Activated CD8-positive, alpha-beta T cell treated with anti-CD3 and anti-CD28 coated beads, Interleukin-2, amount 10 ng/mL, durations not matched to agents 7 days and 5 days (primary cell): ENCODE measurements at regions not wholly inside any gene's neighbourhood (a gene's known extent, or its start where the extent isn't known, plus 50 kb on each side); places are given as distances from the start of the nearest gene placed in this dataset.

Source experiments
- ATAC-seq: fragments of 150-1000 bp; cut with Tn5 transposase; one replicate; pipeline ENCODE4 v1.10.0; 2021; ENCODE audit warnings: moderate library complexity
- CTCF ChIA-PET: fragments of 350-600 bp; sonication (Branson Sonifier 250); formaldehyde crosslinking; loops from one replicate; lab custom pipeline; 2021; ENCODE audit warnings: antibody characterized with exemption; lab: Charles Lee
- POLR2A ChIA-PET: fragments of 350-600 bp; sonication (Branson Sonifier 250); formaldehyde crosslinking; loops from one replicate; lab custom pipeline; 2021; ENCODE audit warnings: antibody characterized with exemption; lab: Charles Lee
- DNase-seq: peaks from one replicate; pipeline ENCODE4 v3.0.0-alpha.2; 2020
- H3K27ac Mint-ChIP-seq: one replicate; pipeline ENCODE4 v1.8.0; 2021; ENCODE audit warnings: mild to moderate bottlenecking, mixed read lengths
- H3K27me3 Mint-ChIP-seq: one replicate; pipeline ENCODE4 v1.8.0; 2021; ENCODE audit warnings: low read depth, mixed read lengths
- H3K36me3 Mint-ChIP-seq: one replicate; pipeline ENCODE4 v1.8.0; 2021; ENCODE audit warnings: low read depth, mixed read lengths
- H3K4me1 Mint-ChIP-seq: one replicate; pipeline ENCODE4 v1.8.0; 2021; ENCODE audit warnings: low read depth, mixed read lengths
- H3K4me3 Mint-ChIP-seq: one replicate; pipeline ENCODE4 v1.8.0; 2021; ENCODE audit warnings: mild to moderate bottlenecking, mixed read lengths
- H3K9me3 Mint-ChIP-seq: one replicate; pipeline ENCODE4 v1.8.0; 2022; ENCODE audit warnings: mixed read lengths; ENCODE audit not compliant: insufficient read depth

- peaks cover 7% of the 10 kb centered on the region for H3K4me1 Mint-ChIP-seq
- no peak overlapping the region for H3K27ac Mint-ChIP-seq
- ATAC-seq: no peak
- CTCF ChIA-PET: no interaction called here
- DNase-seq: no peak
- no peak overlapping the region for H3K4me3 Mint-ChIP-seq
- peaks cover 9% of the 10 kb centered on the region for H3K27me3 Mint-ChIP-seq
- H3K36me3 Mint-ChIP-seq: no peaks in the 10 kb centered on the region
- POLR2A ChIA-PET: no interaction called here
- H3K9me3 Mint-ChIP-seq: no peaks in the 10 kb centered on the region
These were observed 201.3 kb upstream of the OSR1 start for GRCh38 chr2:19559596-19560240.

DNA sequence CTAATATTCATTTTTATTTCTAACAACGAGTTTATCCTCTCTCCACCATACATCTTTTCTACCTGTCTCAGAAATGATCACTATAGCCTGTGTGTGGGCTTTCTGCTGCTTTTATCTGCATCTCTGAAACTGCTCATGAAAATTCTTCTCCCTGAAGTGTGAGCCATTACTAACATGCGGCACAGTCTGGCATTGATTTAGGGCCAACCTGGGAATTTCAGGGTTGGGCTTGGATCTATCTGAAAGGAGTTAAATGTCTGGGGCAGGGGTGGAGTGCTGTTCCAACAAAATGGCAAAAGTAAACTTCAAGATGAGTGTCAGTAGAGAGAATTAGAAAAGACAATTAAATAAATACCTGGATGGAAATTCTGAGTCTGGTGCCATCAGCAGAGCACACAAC, 198.2 kb upstream of the OSR1 start:
- no peaks in the 10 kb centered on the region for H3K36me3 Mint-ChIP-seq
- DNase-seq (no peak), ATAC-seq (no peak)
- H3K4me3 Mint-ChIP-seq: no peak overlapping the region
- no peaks in the 10 kb centered on the region for H3K9me3 Mint-ChIP-seq
- H3K27ac Mint-ChIP-seq: no peak overlapping the region
- POLR2A ChIA-PET: no interaction called here
- CTCF ChIA-PET: no interaction called here
- peaks cover 4% of the 10 kb centered on the region for H3K27me3 Mint-ChIP-seq
- peaks cover 7% of the 10 kb centered on the region for H3K4me1 Mint-ChIP-seq

DNA sequence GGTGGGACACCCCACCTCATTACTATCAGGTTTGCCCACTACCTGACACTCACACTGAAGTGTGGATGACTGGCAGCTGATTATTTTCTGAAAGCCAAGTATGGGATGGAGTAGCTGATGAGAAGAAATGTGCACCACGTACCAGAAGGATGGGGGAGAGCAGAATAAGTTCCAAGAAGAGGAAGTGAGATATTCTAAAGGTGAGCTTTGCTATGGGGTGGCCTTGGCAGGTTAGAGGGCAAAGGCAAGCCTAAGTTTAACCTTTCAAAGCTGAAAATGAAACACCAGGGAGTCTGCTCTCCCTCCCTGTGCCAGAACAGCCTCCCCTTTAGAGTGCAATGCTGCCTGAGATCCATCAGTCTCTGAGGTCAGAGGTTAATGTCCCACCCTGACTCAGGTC, 196.1 kb upstream of the OSR1 start:
- Mint-ChIP-seq H3K9me3 (no peaks in the 10 kb centered on the region), H3K36me3 (no peaks in the 10 kb centered on the region), H3K4me3 (no peak overlapping the region), H3K27me3 (no peaks in the 10 kb centered on the region), H3K4me1 (peaks cover 2% of the 10 kb centered on the region), H3K27ac (no peak overlapping the region)
- DNase-seq (no peak), ATAC-seq (no peak)
- POLR2A ChIA-PET: interaction anchor here (0.5 kb wide), 1 partner anchor 1029 kb away, joined by 3 read pairs; no protein-coding TSS in a partner anchor
- CTCF ChIA-PET: no interaction called here

DNA sequence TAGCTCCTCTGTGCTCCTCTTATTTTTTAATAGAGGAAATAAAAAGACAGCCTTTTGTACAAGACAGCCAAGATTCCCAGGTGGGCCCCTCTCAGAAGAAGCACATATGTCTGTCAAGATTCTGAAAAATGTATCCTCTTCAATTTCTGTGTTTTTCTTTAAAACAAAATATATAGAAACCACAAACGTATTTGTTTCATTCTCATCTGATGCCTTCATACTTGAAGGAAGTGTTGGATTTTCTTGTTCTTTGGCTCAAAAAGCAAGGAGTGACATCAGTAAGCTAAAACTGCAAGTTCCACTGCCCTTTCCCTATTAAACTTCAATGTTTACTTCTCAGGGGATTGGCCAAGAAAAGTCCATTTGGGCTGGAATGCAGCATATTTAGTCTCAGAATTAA, 193.8 kb upstream of the OSR1 start:
- POLR2A ChIA-PET: no interaction called here
- Mint-ChIP-seq H3K4me1 (no peaks in the 10 kb centered on the region), H3K4me3 (no peak overlapping the region), H3K27ac (no peak overlapping the region), H3K27me3 (no peaks in the 10 kb centered on the region), H3K9me3 (no peaks in the 10 kb centered on the region), H3K36me3 (no peaks in the 10 kb centered on the region)
- CTCF ChIA-PET: no interaction called here
- ATAC-seq (no peak), DNase-seq (no peak)

DNA sequence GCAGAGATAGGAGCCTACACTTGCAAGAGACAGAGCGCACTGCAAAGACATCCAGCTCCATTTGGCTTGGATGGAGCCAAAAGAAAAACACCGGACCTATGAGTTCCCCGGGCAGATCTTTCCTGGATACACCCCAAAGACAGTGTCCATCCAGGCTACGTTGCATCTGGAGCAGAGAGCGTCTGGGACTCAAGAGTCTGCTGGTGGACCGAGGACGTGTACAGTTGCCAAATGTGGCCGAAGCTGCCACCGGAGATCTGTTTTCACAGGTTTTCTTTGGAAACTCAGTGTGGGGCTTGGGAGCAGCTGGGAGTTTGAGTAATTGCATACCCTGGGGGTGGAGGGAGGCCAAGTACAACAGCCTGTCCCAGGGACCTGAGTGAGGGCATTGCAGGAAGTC, 192.3 kb upstream of the OSR1 start:
- H3K4me3 Mint-ChIP-seq: no peak overlapping the region
- H3K9me3 Mint-ChIP-seq: no peaks in the 10 kb centered on the region
- H3K4me1 Mint-ChIP-seq: no peaks in the 10 kb centered on the region
- H3K36me3 Mint-ChIP-seq: no peaks in the 10 kb centered on the region
- CTCF ChIA-PET: no interaction called here
- H3K27ac Mint-ChIP-seq: no peak overlapping the region
- ATAC-seq: no peak
- POLR2A ChIA-PET: no interaction called here
- no peaks in the 10 kb centered on the region for H3K27me3 Mint-ChIP-seq
- no peak for DNase-seq

- Mint-ChIP-seq H3K27ac (no peak overlapping the region), H3K9me3 (no peaks in the 10 kb centered on the region), H3K27me3 (no peaks in the 10 kb centered on the region), H3K4me1 (no peaks in the 10 kb centered on the region), H3K36me3 (no peaks in the 10 kb centered on the region), H3K4me3 (no peak overlapping the region)
- ChIA-PET CTCF (no interaction called here), POLR2A (no interaction called here)
- DNase-seq (no peak), ATAC-seq (no peak)
These were observed 191.4 kb upstream of the OSR1 start for GRCh38 chr2:19549821-19550220.

DNA sequence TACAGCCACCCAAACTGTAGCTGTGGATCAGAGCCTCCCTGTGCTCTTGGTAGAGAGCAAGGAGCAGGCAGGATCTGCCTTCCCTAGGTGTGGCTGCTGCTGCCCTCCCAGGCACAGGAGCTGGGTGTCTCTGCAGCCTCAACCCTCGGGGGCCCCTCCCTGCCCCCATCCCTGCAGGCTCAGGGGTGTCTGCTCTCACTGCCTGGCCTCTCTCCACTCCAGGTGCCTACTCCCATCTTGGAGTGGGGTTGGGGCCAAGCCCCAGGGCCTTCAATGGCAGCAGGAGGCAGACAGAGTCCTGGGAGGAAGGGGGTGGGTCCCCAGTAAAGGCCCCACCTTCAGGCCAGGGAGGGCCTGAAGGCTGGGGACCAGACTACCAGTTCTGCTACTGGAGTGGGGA, 189.7 kb upstream of the OSR1 start:
- no peaks in the 10 kb centered on the region for H3K27me3 Mint-ChIP-seq
- CTCF ChIA-PET: no interaction called here
- H3K4me3 Mint-ChIP-seq: no peak overlapping the region
- H3K36me3 Mint-ChIP-seq: no peaks in the 10 kb centered on the region
- H3K27ac Mint-ChIP-seq: no peak overlapping the region
- H3K4me1 Mint-ChIP-seq: no peaks in the 10 kb centered on the region
- H3K9me3 Mint-ChIP-seq: no peaks in the 10 kb centered on the region
- ATAC-seq (no peak), DNase-seq (no peak)
- POLR2A ChIA-PET: no interaction called here

GRCh38 chr2:19547321-19547720, 188.9 kb upstream of the OSR1 start:
- ChIA-PET POLR2A (no interaction called here), CTCF (no interaction called here)
- DNase-seq: no peak
- H3K27ac Mint-ChIP-seq: no peak overlapping the region
- no peaks in the 10 kb centered on the region for H3K36me3 Mint-ChIP-seq
- ATAC-seq: no peak
- no peaks in the 10 kb centered on the region for H3K27me3 Mint-ChIP-seq
- H3K9me3 Mint-ChIP-seq: no peaks in the 10 kb centered on the region
- H3K4me1 Mint-ChIP-seq: no peaks in the 10 kb centered on the region
- H3K4me3 Mint-ChIP-seq: no peak overlapping the region

- POLR2A ChIA-PET: no interaction called here
- ATAC-seq (no peak), DNase-seq (no peak)
- H3K36me3 Mint-ChIP-seq: no peaks in the 10 kb centered on the region
- H3K4me3 Mint-ChIP-seq: no peak overlapping the region
- H3K27ac Mint-ChIP-seq: no peak overlapping the region
- H3K27me3 Mint-ChIP-seq: no peaks in the 10 kb centered on the region
- H3K4me1 Mint-ChIP-seq: no peaks in the 10 kb centered on the region
- CTCF ChIA-PET: no interaction called here
- H3K9me3 Mint-ChIP-seq: no peaks in the 10 kb centered on the region
These were observed 187.1 kb upstream of the OSR1 start for GRCh38 chr2:19545507-19545906.

DNA sequence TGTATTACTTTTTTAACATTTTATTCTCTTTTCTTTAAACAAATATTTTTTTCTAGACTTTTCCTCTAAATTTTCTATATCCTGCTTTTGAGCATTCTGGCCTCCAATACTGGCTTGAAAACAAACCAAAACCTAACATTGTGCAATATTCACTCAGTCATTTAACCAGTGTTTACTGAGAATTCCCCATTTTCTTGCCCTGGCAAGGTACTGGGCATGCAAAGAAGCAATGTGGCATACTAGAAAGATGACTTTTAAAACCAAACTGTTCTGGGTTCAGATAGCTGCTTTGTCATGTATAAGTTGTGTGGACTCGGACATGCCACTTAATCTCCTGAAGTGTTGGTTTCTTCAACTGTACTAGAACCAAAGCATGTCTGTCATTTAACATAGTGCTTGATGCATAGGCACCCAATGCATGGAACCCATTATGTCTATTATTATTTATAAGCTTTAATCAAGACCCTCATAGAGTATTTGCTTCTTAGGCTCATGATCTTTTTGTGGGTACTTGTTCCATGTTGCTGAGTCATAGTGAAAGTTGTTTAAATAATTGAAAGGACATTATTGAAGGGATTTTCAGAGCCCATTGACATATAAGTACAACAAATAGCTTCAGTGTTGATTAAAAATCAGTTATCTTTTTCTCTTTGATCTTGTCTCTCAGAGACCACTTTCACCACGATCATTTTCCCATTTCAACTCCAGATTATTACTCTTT, 185.4 kb upstream of the OSR1 start:
- Mint-ChIP-seq H3K9me3 (no peaks in the 10 kb centered on the region), H3K4me3 (no peak overlapping the region), H3K36me3 (no peaks in the 10 kb centered on the region), H3K27me3 (no peaks in the 10 kb centered on the region), H3K4me1 (no peaks in the 10 kb centered on the region), H3K27ac (no peak overlapping the region)
- no peak for DNase-seq
- POLR2A ChIA-PET: no interaction called here
- no peak for ATAC-seq
- CTCF ChIA-PET: no interaction called here

GRCh38 chr2:19542796-19543662, 184.6 kb upstream of the OSR1 start:
- ChIA-PET CTCF (no interaction called here), POLR2A (no interaction called here)
- Mint-ChIP-seq H3K36me3 (no peaks in the 10 kb centered on the region), H3K4me3 (no peak overlapping the region), H3K4me1 (no peaks in the 10 kb centered on the region), H3K9me3 (no peaks in the 10 kb centered on the region), H3K27ac (no peak overlapping the region), H3K27me3 (no peaks in the 10 kb centered on the region)
- DNase-seq (no peak), ATAC-seq (no peak)

DNA sequence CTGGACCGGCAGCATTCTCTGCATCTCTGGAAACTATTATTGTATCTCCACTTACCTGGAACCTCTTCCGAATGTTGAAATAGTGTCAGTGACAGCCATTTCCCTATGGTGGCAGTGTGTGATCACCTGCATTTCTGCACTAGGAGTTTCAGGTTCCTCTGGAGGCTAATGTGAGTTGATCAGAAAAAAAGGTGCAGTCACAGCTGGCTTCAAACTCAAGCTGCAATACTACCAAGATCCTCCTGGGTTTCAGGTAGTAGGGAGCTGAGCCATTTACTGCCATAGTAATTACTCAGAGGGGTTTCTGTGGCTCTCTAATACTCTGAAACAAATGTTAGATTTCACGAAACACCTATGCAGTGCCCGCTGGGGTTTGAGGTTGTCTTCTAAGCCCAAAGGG, 183.5 kb upstream of the OSR1 start:
- no peak for ATAC-seq
- Mint-ChIP-seq H3K36me3 (no peaks in the 10 kb centered on the region), H3K27ac (no peak overlapping the region), H3K4me3 (no peak overlapping the region), H3K9me3 (no peaks in the 10 kb centered on the region), H3K4me1 (no peaks in the 10 kb centered on the region), H3K27me3 (no peaks in the 10 kb centered on the region)
- ChIA-PET POLR2A (no interaction called here), CTCF (no interaction called here)
- DNase-seq: no peak
